Body of pancreas (tissue), 4 donors: ENCODE measurements at regions not wholly inside any gene's neighbourhood (a gene's known extent, or its start where the extent isn't known, plus 50 kb on each side); places are given as distances from the start of the nearest gene placed in this dataset.
A peak's percentile ranks its signal among the peaks of the same experiment; 100 is the strongest.

Source experiments
- ATAC-seq: fragments of 150-250 bp; one replicate; pipeline ENCODE4 v1.9.1; 2016
- DNase-seq, 4 donors: peaks; one replicate each; pipeline ENCODE4 v3.0.0-alpha.2; 2019
- H3K27ac ChIP-seq, 4 donors: fragments of 200-600 bp; sonication (generic); 1 replicate in 3 of 4; 2 replicates in 1 of 4; pipeline versions ENCODE4 v1.5.1 to v1.6.1; 2016 to 2019; ENCODE audit warnings: mild to moderate bottlenecking in 1 of 4, mixed read lengths in 1 of 4, moderate library complexity in 1 of 4
- H3K27me3 ChIP-seq, 2 donors: fragments of 200-600 bp; sonication (generic); one replicate each; pipeline ENCODE4 v1.6.0; 2016; ENCODE audit warnings: mild to moderate bottlenecking in 1 of 2
- H3K36me3 ChIP-seq, 2 donors: fragments of 200-600 bp; sonication (generic); replicated peaks in 1 of 2; 2 replicates each; pipeline ENCODE4 v1.5.1; 2016; ENCODE audit warnings: low read depth in 2 of 2; ENCODE audit not compliant: insufficient read depth in 1 of 2
- H3K4me1 ChIP-seq: fragments of 200-600 bp; sonication (generic); one replicate; pipeline ENCODE4 v1.6.0; 2016
- H3K4me3 ChIP-seq, 2 donors: fragments of 200-600 bp; sonication (generic); 1 replicate in 1 of 2; 2 replicates in 1 of 2; pipeline ENCODE4 v1.5.1; 2016 to 2019
- H3K9me3 ChIP-seq, 3 donors: fragments of 200-600 bp; sonication (generic); 1 replicate in 2 of 3; 2 replicates in 1 of 3; pipeline ENCODE4 v1.5.1; 2016
- POLR2A ChIP-seq, 3 donors: fragments of 450-650 bp; IDR thresholded peaks; one replicate each; pipeline ENCODE4 v1.6.1; 2016; ENCODE audit warnings: antibody characterized with exemption in 3 of 3, mild to moderate bottlenecking in 2 of 3
- WGBS, 2 donors: methylation state at CpG; one replicate each; pipeline ENCODE4 v1.1.5; 2017; 5-methylcytosine and 5-hydroxymethylcytosine counted together
- intact Hi-C: fragments of 100-400 bp; cut with DNase I; formaldehyde crosslinking; loops from one replicate; pipeline ENCODE4 v1.15.1; 2023
- TF ChIP-seq, protein P1 (sequence below), 7 experiments: fragments of 450-650 bp in 4 of 7; fragments of 200-600 bp in 3 of 7; sonication (generic) in 3 of 7; IDR thresholded peaks; one replicate each; pipeline ENCODE4 v1.5.1; 2016 to 2019; ENCODE audit warnings: antibody characterized with exemption in 7 of 7

DNA sequence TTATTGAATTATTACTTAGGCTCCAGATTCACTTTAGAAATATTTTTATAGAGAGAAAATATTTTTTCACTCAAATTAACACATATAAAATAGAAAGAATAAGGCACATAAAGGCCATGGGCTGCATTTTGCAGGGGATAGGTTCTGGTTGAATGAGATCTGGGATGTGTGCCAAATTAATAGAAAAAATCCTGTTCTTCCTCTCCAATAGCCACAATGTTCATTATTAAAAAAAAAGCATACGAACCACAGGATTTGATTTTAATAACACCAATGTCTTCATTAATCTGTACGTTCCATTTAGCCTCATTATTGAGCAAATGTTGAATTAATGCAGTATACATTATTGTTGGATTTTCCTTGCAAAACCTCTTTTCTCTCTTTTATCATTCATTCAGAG lies 622.8 kb upstream of the AGTR1 start:
- intact Hi-C loops = no loop called here
- no peak for ATAC-seq
- H3K27me3 ChIP-seq = no peaks in the 10 kb centered on the region
- TF ChIP-seq, protein P1, sequence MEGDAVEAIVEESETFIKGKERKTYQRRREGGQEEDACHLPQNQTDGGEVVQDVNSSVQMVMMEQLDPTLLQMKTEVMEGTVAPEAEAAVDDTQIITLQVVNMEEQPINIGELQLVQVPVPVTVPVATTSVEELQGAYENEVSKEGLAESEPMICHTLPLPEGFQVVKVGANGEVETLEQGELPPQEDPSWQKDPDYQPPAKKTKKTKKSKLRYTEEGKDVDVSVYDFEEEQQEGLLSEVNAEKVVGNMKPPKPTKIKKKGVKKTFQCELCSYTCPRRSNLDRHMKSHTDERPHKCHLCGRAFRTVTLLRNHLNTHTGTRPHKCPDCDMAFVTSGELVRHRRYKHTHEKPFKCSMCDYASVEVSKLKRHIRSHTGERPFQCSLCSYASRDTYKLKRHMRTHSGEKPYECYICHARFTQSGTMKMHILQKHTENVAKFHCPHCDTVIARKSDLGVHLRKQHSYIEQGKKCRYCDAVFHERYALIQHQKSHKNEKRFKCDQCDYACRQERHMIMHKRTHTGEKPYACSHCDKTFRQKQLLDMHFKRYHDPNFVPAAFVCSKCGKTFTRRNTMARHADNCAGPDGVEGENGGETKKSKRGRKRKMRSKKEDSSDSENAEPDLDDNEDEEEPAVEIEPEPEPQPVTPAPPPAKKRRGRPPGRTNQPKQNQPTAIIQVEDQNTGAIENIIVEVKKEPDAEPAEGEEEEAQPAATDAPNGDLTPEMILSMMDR (IDR thresholded peaks at IDR 0.05) = no peak
- no peak for TF ChIP-seq POLR2A (IDR thresholded peaks at IDR 0.05)
- no peaks in the 10 kb centered on the region for H3K4me1 ChIP-seq
- no peak for DNase-seq
- no peak overlapping the region for H3K27ac ChIP-seq
- 58 to 79% methylated on average over 2 of the region's 2 CpGs for WGBS, 2 donors
- H3K4me3 ChIP-seq = no peak overlapping the region
- no peaks in the 10 kb centered on the region for H3K9me3 ChIP-seq
- no peaks in the 10 kb centered on the region for H3K36me3 ChIP-seq

DNA sequence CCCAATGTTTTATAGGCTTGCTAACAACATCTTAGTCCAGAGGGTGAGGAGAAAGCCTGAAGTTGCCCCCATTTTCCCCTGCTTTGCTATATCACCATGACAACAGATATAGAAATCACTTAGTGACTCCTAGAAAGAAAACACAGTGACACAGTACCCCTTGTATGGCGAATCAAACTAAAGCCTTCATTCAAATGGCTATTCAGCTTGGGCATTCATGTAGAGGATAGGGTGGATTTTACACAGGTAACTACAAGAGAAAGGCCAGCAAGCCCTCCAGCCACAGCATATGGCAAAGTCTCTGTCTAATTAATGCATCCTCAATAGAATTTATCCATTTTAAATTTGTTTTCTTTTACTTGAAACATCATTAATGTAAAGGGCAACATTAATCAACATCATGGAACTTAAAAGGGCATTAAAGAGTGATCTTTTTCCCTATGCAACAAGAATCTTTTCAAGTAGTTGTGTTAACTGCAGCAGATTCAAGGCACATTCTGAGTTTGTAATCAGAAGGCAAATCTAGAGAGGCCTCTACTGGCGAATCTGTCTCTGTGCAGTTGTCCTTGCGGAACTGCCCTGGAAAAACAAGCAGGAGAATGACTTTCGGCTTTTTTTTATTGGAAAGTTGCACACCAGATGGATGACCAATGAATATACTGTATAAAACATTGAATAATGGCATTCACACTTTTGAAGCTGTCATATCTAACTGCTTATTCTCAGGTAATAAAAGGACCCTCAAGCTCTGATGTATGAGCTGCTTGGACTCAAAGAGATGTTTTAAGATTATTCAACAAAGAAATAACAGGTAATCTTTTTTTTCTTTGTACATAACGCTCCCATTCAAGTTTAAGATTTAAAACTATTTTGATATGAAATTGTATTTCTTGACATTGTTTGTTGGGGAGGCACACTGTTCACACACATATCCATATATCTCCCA lies 621.7 kb upstream of the AGTR1 start:
- intact Hi-C loops = no loop called here
- ATAC-seq (no peak), DNase-seq (peak in 2 of 4 donors; percentile 1 to 5)
- TF ChIP-seq, protein P1 (IDR thresholded peaks at IDR 0.05) = peak in 5 of 7 experiments; percentile 8 to 18 (median 15)
- TF ChIP-seq POLR2A (IDR thresholded peaks at IDR 0.05) = no peak
- Histone ChIP-seq H3K4me3 (no peak overlapping the region), H3K4me1 (no peaks in the 10 kb centered on the region), H3K36me3 (no peaks in the 10 kb centered on the region), H3K9me3 (no peaks in the 10 kb centered on the region), H3K27ac (no peak overlapping the region), H3K27me3 (no peaks in the 10 kb centered on the region)
- WGBS, 2 donors = 49 to 51% methylated on average over 5 of the region's 5 CpGs

DNA sequence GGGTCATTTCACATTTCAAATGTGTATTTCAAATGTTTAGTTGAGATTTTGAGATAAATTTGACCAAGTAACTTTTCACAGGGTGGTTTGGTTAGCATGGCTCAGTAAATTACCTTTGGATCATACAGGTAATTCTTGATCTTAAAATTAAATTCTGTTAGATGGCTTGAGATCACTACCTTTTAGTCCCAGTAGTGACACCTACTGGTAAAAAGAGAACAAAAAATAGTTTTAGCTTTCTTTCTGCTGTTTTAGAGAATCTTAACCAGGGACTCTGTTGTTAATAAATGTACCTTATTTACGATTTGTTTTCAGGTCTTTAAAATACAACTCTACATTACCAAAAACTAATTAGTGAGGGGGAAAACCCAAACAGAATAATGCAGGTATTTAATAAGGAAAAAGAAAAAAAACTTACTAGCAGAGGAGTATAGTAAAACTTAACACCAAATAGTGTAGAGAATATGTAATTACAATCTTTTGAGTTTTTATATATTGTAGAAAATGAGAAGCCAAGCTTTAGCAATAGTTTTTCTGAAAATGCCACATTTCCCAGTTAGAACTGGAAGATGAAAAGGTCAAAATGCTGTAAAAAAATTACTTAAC lies 620.3 kb upstream of the AGTR1 start:
- no peak for DNase-seq

DNA sequence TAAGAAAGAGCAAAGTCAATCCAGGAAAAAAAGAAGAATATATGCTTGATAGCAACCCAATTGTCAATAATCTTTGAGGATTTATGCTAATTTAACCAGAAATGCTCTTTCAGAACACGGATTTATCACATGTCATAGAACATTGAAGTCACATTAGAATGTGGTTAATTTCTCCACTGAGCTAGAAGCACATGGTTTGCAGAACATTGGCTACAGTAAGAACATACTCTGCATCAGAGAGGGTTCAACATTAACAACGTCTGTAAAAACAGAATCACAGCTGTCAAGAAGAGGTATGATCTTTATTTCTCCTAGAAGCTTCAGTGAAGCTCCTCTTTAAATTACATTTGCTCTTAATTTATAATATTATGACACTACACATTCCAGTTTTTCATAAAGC lies 619.7 kb upstream of the AGTR1 start:
- H3K27ac ChIP-seq = no peak overlapping the region
- no peaks in the 10 kb centered on the region for H3K9me3 ChIP-seq
- no peaks in the 10 kb centered on the region for H3K36me3 ChIP-seq
- H3K4me3 ChIP-seq = no peak overlapping the region
- TF ChIP-seq, protein P1 (IDR thresholded peaks at IDR 0.05) = no peak
- no peak for TF ChIP-seq POLR2A (IDR thresholded peaks at IDR 0.05)
- ATAC-seq (no peak), DNase-seq (no peak)
- intact Hi-C loops = no loop called here
- WGBS, 2 donors = 54 to 55% methylated on average over 2 of the region's 2 CpGs
- H3K4me1 ChIP-seq = no peaks in the 10 kb centered on the region
- no peaks in the 10 kb centered on the region for H3K27me3 ChIP-seq

More for the DNA sequence above, 620.3 kb upstream of the AGTR1 start:
- H3K36me3 ChIP-seq = no peaks in the 10 kb centered on the region
- H3K27me3 ChIP-seq = no peaks in the 10 kb centered on the region
- H3K4me1 ChIP-seq = no peaks in the 10 kb centered on the region
- no peaks in the 10 kb centered on the region for H3K9me3 ChIP-seq
- no peak overlapping the region for H3K27ac ChIP-seq
- no peak overlapping the region for H3K4me3 ChIP-seq
- no peak for ATAC-seq
- 4 to 8% methylated on average over 1 of the region's 1 CpG for WGBS, 2 donors
- TF ChIP-seq POLR2A (IDR thresholded peaks at IDR 0.05) = no peak
- TF ChIP-seq, protein P1 (IDR thresholded peaks at IDR 0.05) = peak; percentile 17 to 42 (median 38)
- intact Hi-C loops = no loop called here
